A549 (cell line): ENCODE measurements at regions not wholly inside any gene's neighbourhood (a gene's known extent, or its start where the extent isn't known, plus 50 kb on each side); places are given as distances from the start of the nearest gene placed in this dataset.

Experiments
- ATAC-seq, 2 experiments: fragments of 200-7000 bp in 1 of 2; fragments of >200 bp in 1 of 2; cut with Nextera tagmentation in 1 of 2; cut with Tn5 transposase in 1 of 2; 3 replicates each; pipeline versions ENCODE4 v1.8.0 to v1.9.1; 2018 to 2020; ENCODE audit warnings: mild to moderate bottlenecking in 1 of 2, moderate library complexity in 1 of 2
- CTCF ChIA-PET: fragments of 300-600 bp; sonication (Branson Sonifier 250); formaldehyde crosslinking; extraction: SDS; loops from one replicate; lab custom pipeline; 2021; ENCODE audit warnings: antibody characterized with exemption, inconsistent platforms; lab: Yijun Ruan, JAX
- POLR2A ChIA-PET: fragments of 350-600 bp; formaldehyde crosslinking; extraction: SDS; loops from one replicate; lab custom pipeline; 2021; ENCODE audit warnings: antibody characterized with exemption, inconsistent platforms; lab: Yijun Ruan, JAX
- DNase-seq, 2 experiments: peaks; one replicate each; pipeline versions ENCODE4 v3.0.0 to v3.0.0-alpha.2; 2011 to 2016; ENCODE audit warnings: low read depth in 1 of 2, low spot score in 1 of 2
- FAIRE-seq: peaks from 2 replicates; lab custom pipeline; 2011; peaks lifted over from hg19 to GRCh38; lab: Jason Lieb, UNC
- H3K27ac ChIP-seq, 2 experiments: fragments of >200 bp; sonication (Bioruptor Twin); formaldehyde crosslinking; 3 replicates each; pipeline ENCODE4 v1.5.1; 2016 to 2017
- H3K4me1 ChIP-seq: fragments of >200 bp; sonication (Bioruptor Twin); formaldehyde crosslinking; 3 replicates; pipeline ENCODE4 v1.6.1; 2016
- H3K4me2 ChIP-seq: fragments of >200 bp; sonication (Bioruptor Twin); formaldehyde crosslinking; 3 replicates; pipeline ENCODE4 v1.6.1; 2016
- H3K4me3 ChIP-seq: fragments of >200 bp; sonication (Bioruptor Twin); formaldehyde crosslinking; 3 replicates; pipeline ENCODE4 v1.5.1; 2016
- H3K9me3 ChIP-seq: fragments of >200 bp; sonication (Bioruptor Twin); formaldehyde crosslinking; 3 replicates; pipeline ENCODE4 v1.6.1; 2016
- BCL3 ChIP-seq: fragments of >200 bp; sonication (Bioruptor Twin); formaldehyde crosslinking; IDR thresholded peaks from 3 replicates; pipeline ENCODE4 v1.6.1; 2016
- CBX2 ChIP-seq: fragments of 200-600 bp; sonication (generic); IDR thresholded peaks from 2 replicates; pipeline ENCODE4 v1.6.1; 2016; ENCODE audit warnings: low read depth, mild to moderate bottlenecking, borderline replicate concordance
- CHD4 ChIP-seq: fragments of 200-600 bp; sonication (generic); IDR thresholded peaks from 2 replicates; pipeline ENCODE4 v1.6.1; 2016; ENCODE audit warnings: antibody characterized with exemption, mild to moderate bottlenecking, borderline replicate concordance
- CTCF ChIP-seq: fragments of >200 bp; sonication (Bioruptor Twin); formaldehyde crosslinking; IDR thresholded peaks from 3 replicates; pipeline ENCODE4 v1.5.1; 2016
- E2F6 ChIP-seq: IDR thresholded peaks from 2 replicates; pipeline ENCODE4 v1.6.1; 2012; ENCODE audit warnings: low read depth, borderline replicate concordance
- ELK1 ChIP-seq: fragments of 150-350 bp; IDR thresholded peaks from 2 replicates; pipeline ENCODE4 v1.6.1; 2014; ENCODE audit warnings: low read depth, mild to moderate bottlenecking, low read length
- FOXS1 ChIP-seq: fragments of 250-450 bp; sonication (Bioruptor Pico); IDR thresholded peaks from 2 replicates; pipeline ENCODE4 v1.5.0; 2020; ENCODE audit warnings: mild to moderate bottlenecking, moderate library complexity
- HDAC2 ChIP-seq: fragments of 200-600 bp; sonication (generic); IDR thresholded peaks from 2 replicates; pipeline ENCODE4 v1.6.1; 2016
- HEYL ChIP-seq: fragments of 250-450 bp; sonication (Bioruptor Pico); IDR thresholded peaks from 2 replicates; pipeline ENCODE4 v1.8.0; 2021; ENCODE audit warnings: mild to moderate bottlenecking, moderate library complexity
- JUN ChIP-seq, 2 experiments: fragments of >200 bp; sonication (Bioruptor Twin); formaldehyde crosslinking; IDR thresholded peaks; 2 replicates in 1 of 2; 3 replicates in 1 of 2; pipeline ENCODE4 v1.6.1; 2016 to 2017
- MAX ChIP-seq: IDR thresholded peaks from 2 replicates; pipeline ENCODE4 v1.6.1; 2012
- MYC ChIP-seq: IDR thresholded peaks from 2 replicates; pipeline ENCODE4 v1.6.1; 2012; ENCODE audit warnings: mild to moderate bottlenecking, inconsistent platforms, low read length, improper control_type of control experiment, borderline replicate concordance
- POLR2A ChIP-seq: IDR thresholded peaks from 2 replicates; pipeline ENCODE4 v1.6.1; 2012; ENCODE audit warnings: mild to moderate bottlenecking, low read length
- POLR2AphosphoS2 ChIP-seq: conservative IDR thresholded peaks from 2 replicates; pipeline ENCODE4 v1.6.1; 2012; ENCODE audit warnings: low read length, improper control_type of control experiment, inconsistent platforms
- RCOR1 ChIP-seq: fragments of 150-350 bp; IDR thresholded peaks from 2 replicates; pipeline ENCODE4 v1.6.1; 2014; ENCODE audit warnings: antibody characterized with exemption, low read length, low read depth
- SREBF2 ChIP-seq: fragments of 450-650 bp; IDR thresholded peaks from 2 replicates; pipeline ENCODE4 v1.6.1; 2014; ENCODE audit warnings: mild to moderate bottlenecking, moderate library complexity
- ZC3H11A ChIP-seq: fragments of 450-650 bp; IDR thresholded peaks from 2 replicates; pipeline ENCODE4 v1.6.1; 2014; ENCODE audit warnings: antibody characterized with exemption, mild to moderate bottlenecking
- WGBS: methylation state at CpG from one replicate; pipeline ENCODE4 v1.1.6; 2017; ENCODE audit errors: missing lambda C conversion rate; 5-methylcytosine and 5-hydroxymethylcytosine counted together

GRCh38 chr22:49368976-49369725 is 458.5 kb downstream of the BRD1 start:
- peak; percentile 57 to 72; a peak in 4 of 6 replicates for ATAC-seq

GRCh38 chr22:49368221-49368975 is 459.3 kb downstream of the BRD1 start:
- no peak for DNase-seq
- peaks cover 4% of the 10 kb centered on the region; the same call in 2 of the 3 replicates for H3K4me1 ChIP-seq
- ChIA-PET CTCF (no interaction called here), POLR2A (no interaction called here)
- peak overlapping the region; percentile 12 to 76; a peak in 4 of 6 replicates for H3K27ac ChIP-seq
- TF ChIP-seq FOXS1 (no peak), JUN (IDR thresholded peaks at IDR 0.05) (no peak), CTCF (no peak), ZC3H11A (no peak), MAX (no peak), HDAC2 (no peak), MYC (no peak), POLR2AphosphoS2 (no peak), ELK1 (no peak), SREBF2 (no peak), BCL3 (no peak), RCOR1 (no peak), CHD4 (no peak)
- ATAC-seq = peak; percentile 3 to 29; a peak in 3 of 6 replicates
- peak overlapping the region; percentile 86 for H3K4me2 ChIP-seq
- FAIRE-seq = no peak
- H3K9me3 ChIP-seq = no peaks in the 10 kb centered on the region
- H3K4me3 ChIP-seq = peak overlapping the region; percentile 47
- WGBS = 85% methylated on average over 12 of the region's 19 CpGs

More at GRCh38 chr22:49368976-49369725, 458.5 kb downstream of the BRD1 start:
- Histone ChIP-seq H3K4me3 (peak overlapping the region; percentile 47), H3K27ac (peak overlapping the region; percentile 12 to 76; a peak in 4 of 6 replicates), H3K4me2 (peak overlapping the region; percentile 86)
- FAIRE-seq = no peak
- TF ChIP-seq E2F6 = peak; percentile 70; the same call in 1 of the 2 replicates
- TF ChIP-seq BCL3 = no peak
- TF ChIP-seq CBX2 = no peak
- TF ChIP-seq MAX = peak; percentile 78
- TF ChIP-seq RCOR1 = no peak
- TF ChIP-seq POLR2A = 0 out of 2 replicates have a peak, but pooled peaks have one; percentile 35
- no peak for TF ChIP-seq HEYL (CRISPR knock-in tag)
- TF ChIP-seq, all 56 proteins: peak for 3
- ChIA-PET POLR2A (no interaction called here), CTCF (no interaction called here)
- peak; percentile 32 to 33 for DNase-seq
- no peaks in the 10 kb centered on the region for H3K9me3 ChIP-seq
- peaks cover 4% of the 10 kb centered on the region; the same call in 2 of the 3 replicates for H3K4me1 ChIP-seq
- 2% methylated on average over 8 of the region's 41 CpGs for WGBS
